Panc1 (cell line): ENCODE measurements at regions not wholly inside any gene's neighbourhood (a gene's known extent, or its start where the extent isn't known, plus 50 kb on each side); places are given as distances from the start of the nearest gene placed in this dataset.

Source experiments
- ATAC-seq: fragments of 200-7000 bp; cut with Tn5 transposase; 2 replicates; pipeline ENCODE4 v1.9.1; 2020; ENCODE audit warnings: mild to moderate bottlenecking, moderate library complexity
- BruUV-seq: library from RNA; stranded (reverse); fragments of 400-500 nt; replicated peaks from 2 replicates; lab custom pipeline; 2021; lab: Mats Ljungman, UMichigan
- CTCF ChIA-PET: fragments of 300-600 bp; sonication (Branson Sonifier 250); formaldehyde crosslinking; loops from one replicate; lab custom pipeline; 2022; ENCODE audit warnings: antibody characterized with exemption; lab: Charles Lee
- POLR2A ChIA-PET: fragments of 300-600 bp; sonication (Branson Sonifier 250); formaldehyde crosslinking; loops from one replicate; lab custom pipeline; 2022; ENCODE audit warnings: antibody characterized with exemption; lab: Charles Lee
- DNase-seq: peaks from one replicate; pipeline ENCODE4 v3.0.0-alpha.2; 2010; ENCODE audit warnings: low read depth, low spot score
- H3K27ac ChIP-seq: 2 replicates; pipeline ENCODE4 v1.5.1; 2011; ENCODE audit warnings: mild to moderate bottlenecking, low read length, inconsistent platforms
- H3K27me3 ChIP-seq: fragments of 200-500 bp; sonication (Bioruptor generic); 2 replicates; pipeline ENCODE4 v1.6.0; 2014; ENCODE audit warnings: low read length, inconsistent platforms; ENCODE audit not compliant: control insufficient read depth, insufficient read depth
- H3K36me3 ChIP-seq: fragments of 200-500 bp; sonication (Bioruptor generic); 2 replicates; pipeline ENCODE4 v1.5.1; 2014; ENCODE audit warnings: inconsistent platforms, mild to moderate bottlenecking, low read length, moderate library complexity; ENCODE audit not compliant: control insufficient read depth, insufficient read depth
- H3K4me1 ChIP-seq: 2 replicates; pipeline ENCODE4 v1.5.1; 2011; ENCODE audit warnings: inconsistent platforms, mild to moderate bottlenecking, low read length, moderate library complexity; ENCODE audit not compliant: control insufficient read depth, insufficient read depth
- H3K4me3 ChIP-seq, 2 experiments: 2 replicates each; pipeline ENCODE4 v1.5.1; 2011 to 2012; ENCODE audit warnings: low read depth in 2 of 2, low read length in 2 of 2, mild to moderate bottlenecking in 2 of 2, inconsistent platforms in 1 of 2, moderate library complexity in 1 of 2
- H3K9me3 ChIP-seq: fragments of 200-500 bp; sonication (Bioruptor generic); 2 replicates; pipeline ENCODE4 v1.5.1; 2014; ENCODE audit warnings: low read depth, mild to moderate bottlenecking, inconsistent platforms, low read length, moderate library complexity; ENCODE audit not compliant: control insufficient read depth, insufficient read depth
- POLR2AphosphoS5 ChIP-seq: IDR thresholded peaks from 2 replicates; pipeline ENCODE4 v1.6.1; 2012; ENCODE audit warnings: mild to moderate bottlenecking, low read depth, low read length, moderate library complexity
- SIN3A ChIP-seq: IDR thresholded peaks from 2 replicates; pipeline ENCODE4 v1.6.1; 2012; ENCODE audit warnings: low read depth, mild to moderate bottlenecking, low read length, moderate library complexity, borderline replicate concordance; ENCODE audit not compliant: insufficient read depth
- TCF7L2 ChIP-seq: IDR thresholded peaks from 2 replicates; pipeline ENCODE4 v1.6.1; 2011; ENCODE audit warnings: mild to moderate bottlenecking, low read depth, low read length, inconsistent platforms
- in situ Hi-C: cut with HindIII; loops from 2 replicates; pipeline ENCODE4 v1.10.0; 2016; ENCODE audit warnings: low sequenced_read_pairs, low pct_unique_long_range_greater_than_20kb
- intact Hi-C: fragments of 100-400 bp; cut with micrococcal nuclease; formaldehyde crosslinking; loops from one replicate; pipeline ENCODE4 v1.10.0; 2022; ENCODE audit not compliant: unreplicated experiment
- TF ChIP-seq, protein P1 (sequence below), 2 experiments: IDR thresholded peaks; 2 replicates each; pipeline ENCODE4 v1.6.1; 2011 to 2012; ENCODE audit warnings: low read depth in 2 of 2, control low read depth in 1 of 2, low read length in 1 of 2, mild to moderate bottlenecking in 1 of 2, moderate library complexity in 1 of 2; ENCODE audit not compliant: insufficient read depth in 1 of 2
- TF ChIP-seq, protein P2 (sequence below): fragments of 450-650 bp; IDR thresholded peaks from 2 replicates; pipeline ENCODE4 v1.5.1; 2017; ENCODE audit warnings: mild to moderate bottlenecking

DNA sequence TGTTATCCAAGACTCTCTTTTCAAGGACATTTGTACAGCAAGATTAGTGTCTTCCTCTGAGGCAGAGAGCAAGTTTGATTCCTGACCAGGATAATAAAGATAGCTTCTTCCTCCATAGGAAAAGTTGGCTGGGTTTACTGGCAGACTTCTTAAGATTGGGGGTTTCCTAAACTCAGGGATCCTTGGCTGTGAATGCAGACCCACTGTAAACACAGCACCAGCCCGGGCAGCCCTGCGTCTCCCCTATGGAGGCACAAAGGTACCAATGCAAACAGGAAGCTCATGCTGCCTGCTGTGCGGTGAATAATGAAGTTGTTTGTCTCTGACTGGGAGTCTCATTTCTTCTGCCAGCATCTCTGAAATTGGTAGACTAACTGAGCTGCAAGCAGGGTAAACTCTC, 96.2 kb upstream of the ARHGAP28 start:
- no peaks in the 10 kb centered on the region for H3K9me3 ChIP-seq
- in situ Hi-C loops, result no loop called here
- H3K27ac ChIP-seq, result no peak overlapping the region
- ChIA-PET CTCF (no interaction called here), POLR2A (no interaction called here)
- BruUV-seq, result no TSS peak
- intact Hi-C loops, result no loop called here
- H3K4me1 ChIP-seq, result no peaks in the 10 kb centered on the region
- no peak for DNase-seq
- TF ChIP-seq, protein P1, sequence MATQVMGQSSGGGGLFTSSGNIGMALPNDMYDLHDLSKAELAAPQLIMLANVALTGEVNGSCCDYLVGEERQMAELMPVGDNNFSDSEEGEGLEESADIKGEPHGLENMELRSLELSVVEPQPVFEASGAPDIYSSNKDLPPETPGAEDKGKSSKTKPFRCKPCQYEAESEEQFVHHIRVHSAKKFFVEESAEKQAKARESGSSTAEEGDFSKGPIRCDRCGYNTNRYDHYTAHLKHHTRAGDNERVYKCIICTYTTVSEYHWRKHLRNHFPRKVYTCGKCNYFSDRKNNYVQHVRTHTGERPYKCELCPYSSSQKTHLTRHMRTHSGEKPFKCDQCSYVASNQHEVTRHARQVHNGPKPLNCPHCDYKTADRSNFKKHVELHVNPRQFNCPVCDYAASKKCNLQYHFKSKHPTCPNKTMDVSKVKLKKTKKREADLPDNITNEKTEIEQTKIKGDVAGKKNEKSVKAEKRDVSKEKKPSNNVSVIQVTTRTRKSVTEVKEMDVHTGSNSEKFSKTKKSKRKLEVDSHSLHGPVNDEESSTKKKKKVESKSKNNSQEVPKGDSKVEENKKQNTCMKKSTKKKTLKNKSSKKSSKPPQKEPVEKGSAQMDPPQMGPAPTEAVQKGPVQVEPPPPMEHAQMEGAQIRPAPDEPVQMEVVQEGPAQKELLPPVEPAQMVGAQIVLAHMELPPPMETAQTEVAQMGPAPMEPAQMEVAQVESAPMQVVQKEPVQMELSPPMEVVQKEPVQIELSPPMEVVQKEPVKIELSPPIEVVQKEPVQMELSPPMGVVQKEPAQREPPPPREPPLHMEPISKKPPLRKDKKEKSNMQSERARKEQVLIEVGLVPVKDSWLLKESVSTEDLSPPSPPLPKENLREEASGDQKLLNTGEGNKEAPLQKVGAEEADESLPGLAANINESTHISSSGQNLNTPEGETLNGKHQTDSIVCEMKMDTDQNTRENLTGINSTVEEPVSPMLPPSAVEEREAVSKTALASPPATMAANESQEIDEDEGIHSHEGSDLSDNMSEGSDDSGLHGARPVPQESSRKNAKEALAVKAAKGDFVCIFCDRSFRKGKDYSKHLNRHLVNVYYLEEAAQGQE (IDR thresholded peaks at IDR 0.05; ENCODE audit: insufficient read depth in 1 of 2, low read depth in 2 of 2, low read length in 1 of 2), result no peak
- TF ChIP-seq POLR2AphosphoS5, result no peak
- TF ChIP-seq SIN3A, result no peak
- no peak for TF ChIP-seq TCF7L2
- TF ChIP-seq, protein P2, sequence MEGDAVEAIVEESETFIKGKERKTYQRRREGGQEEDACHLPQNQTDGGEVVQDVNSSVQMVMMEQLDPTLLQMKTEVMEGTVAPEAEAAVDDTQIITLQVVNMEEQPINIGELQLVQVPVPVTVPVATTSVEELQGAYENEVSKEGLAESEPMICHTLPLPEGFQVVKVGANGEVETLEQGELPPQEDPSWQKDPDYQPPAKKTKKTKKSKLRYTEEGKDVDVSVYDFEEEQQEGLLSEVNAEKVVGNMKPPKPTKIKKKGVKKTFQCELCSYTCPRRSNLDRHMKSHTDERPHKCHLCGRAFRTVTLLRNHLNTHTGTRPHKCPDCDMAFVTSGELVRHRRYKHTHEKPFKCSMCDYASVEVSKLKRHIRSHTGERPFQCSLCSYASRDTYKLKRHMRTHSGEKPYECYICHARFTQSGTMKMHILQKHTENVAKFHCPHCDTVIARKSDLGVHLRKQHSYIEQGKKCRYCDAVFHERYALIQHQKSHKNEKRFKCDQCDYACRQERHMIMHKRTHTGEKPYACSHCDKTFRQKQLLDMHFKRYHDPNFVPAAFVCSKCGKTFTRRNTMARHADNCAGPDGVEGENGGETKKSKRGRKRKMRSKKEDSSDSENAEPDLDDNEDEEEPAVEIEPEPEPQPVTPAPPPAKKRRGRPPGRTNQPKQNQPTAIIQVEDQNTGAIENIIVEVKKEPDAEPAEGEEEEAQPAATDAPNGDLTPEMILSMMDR, result no peak
- no peak for ATAC-seq
- H3K36me3 ChIP-seq, result no peaks in the 10 kb centered on the region
- no peak overlapping the region for H3K4me3 ChIP-seq
- no peaks in the 10 kb centered on the region for H3K27me3 ChIP-seq

DNA sequence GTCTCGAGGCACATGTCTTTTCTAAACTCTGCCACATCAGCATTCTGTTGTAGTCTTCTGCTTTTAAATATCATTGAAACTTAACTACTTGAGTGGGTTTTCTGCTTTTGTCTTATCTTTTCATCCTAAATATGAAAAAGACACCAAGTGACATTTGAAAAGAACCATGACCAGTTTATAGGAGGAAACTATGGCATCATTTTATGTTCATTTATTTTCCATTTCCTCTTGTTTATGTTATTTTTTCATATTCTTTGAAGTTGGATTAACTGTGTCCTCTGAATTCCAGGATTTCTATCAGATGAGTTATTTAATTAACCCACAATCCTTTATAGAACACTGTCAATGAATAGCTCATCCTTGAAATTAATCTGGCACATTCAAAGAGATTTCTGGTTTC, 93.4 kb upstream of the ARHGAP28 start:
- ATAC-seq (no peak), DNase-seq (no peak)
- H3K9me3 ChIP-seq, result no peaks in the 10 kb centered on the region
- H3K4me3 ChIP-seq, result no peak overlapping the region
- TF ChIP-seq POLR2AphosphoS5, result no peak
- TF ChIP-seq, protein P2, result no peak
- TF ChIP-seq, protein P1 (IDR thresholded peaks at IDR 0.05; ENCODE audit: insufficient read depth in 1 of 2, low read depth in 2 of 2, low read length in 1 of 2), result no peak
- no peak for TF ChIP-seq SIN3A
- no peak for TF ChIP-seq TCF7L2
- no peaks in the 10 kb centered on the region for H3K27me3 ChIP-seq
- no peak overlapping the region for H3K27ac ChIP-seq
- intact Hi-C loops (no loop called here), in situ Hi-C loops (no loop called here)
- no TSS peak for BruUV-seq
- CTCF ChIA-PET, result no interaction called here
- POLR2A ChIA-PET, result no interaction called here
- H3K4me1 ChIP-seq, result no peaks in the 10 kb centered on the region
- H3K36me3 ChIP-seq, result no peaks in the 10 kb centered on the region
